ENCODE measurements at regions not wholly inside any gene's neighbourhood (a gene's known extent, or its start where the extent isn't known, plus 50 kb on each side); places are given as distances from the start of the nearest gene placed in this dataset.

DNA sequence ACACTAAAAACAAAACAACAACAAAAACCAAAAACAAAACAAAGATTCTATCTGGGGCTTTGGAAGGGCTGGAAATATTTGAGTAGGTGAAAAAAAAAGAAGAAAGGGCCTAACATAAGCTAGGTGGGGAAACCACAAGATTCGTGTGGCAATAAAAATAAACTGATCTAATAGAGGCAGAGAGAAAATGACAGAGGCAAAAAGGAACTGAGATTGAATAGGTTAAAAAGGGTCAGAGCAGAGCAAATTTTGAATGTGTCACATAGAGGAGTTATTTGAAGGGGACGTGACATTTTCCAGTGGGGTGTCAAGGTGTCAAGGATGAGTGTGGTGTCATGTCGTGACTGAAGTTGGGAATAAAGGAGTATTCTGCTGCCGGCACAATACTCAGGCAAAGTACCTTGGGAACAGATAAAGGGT, 65.2 kb upstream of the RALGPS2 start:
- peak overlapping the region; percentile 43 for H3K4me2 ChIP-seq (ENCODE audit: low read length)

DNA sequence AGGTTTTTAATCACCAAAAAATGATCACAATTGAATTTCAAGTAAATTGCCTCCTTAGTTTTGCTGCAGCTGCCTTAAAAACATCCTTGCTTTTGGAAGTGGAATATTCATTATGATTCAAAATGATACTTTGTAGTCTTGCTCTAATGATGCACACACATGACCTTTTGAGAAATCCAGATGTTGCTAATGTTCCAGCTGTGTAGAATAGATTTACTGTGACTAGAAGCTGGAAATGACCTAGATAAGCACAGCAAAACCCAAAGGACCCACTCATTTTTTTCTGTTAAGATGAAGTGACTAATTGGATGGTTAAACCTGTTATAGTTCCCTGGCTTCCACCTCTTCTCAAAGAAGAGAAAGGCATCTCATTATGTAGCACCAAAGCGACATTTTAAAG, 64.6 kb upstream of the RALGPS2 start:
- H3K4me2 ChIP-seq (ENCODE audit: low read length): peak overlapping the region; percentile 43

More for the DNA sequence above, 65.2 kb upstream of the RALGPS2 start:
- peak overlapping the region; percentile 76 for H3K27ac ChIP-seq (ENCODE audit: low read depth, low read length, poor library complexity, severe bottlenecking)
- peaks cover 57% of the 10 kb centered on the region for H3K4me1 ChIP-seq (ENCODE audit: insufficient read depth, low read length, severe bottlenecking)
- TF ChIP-seq, protein P1, sequence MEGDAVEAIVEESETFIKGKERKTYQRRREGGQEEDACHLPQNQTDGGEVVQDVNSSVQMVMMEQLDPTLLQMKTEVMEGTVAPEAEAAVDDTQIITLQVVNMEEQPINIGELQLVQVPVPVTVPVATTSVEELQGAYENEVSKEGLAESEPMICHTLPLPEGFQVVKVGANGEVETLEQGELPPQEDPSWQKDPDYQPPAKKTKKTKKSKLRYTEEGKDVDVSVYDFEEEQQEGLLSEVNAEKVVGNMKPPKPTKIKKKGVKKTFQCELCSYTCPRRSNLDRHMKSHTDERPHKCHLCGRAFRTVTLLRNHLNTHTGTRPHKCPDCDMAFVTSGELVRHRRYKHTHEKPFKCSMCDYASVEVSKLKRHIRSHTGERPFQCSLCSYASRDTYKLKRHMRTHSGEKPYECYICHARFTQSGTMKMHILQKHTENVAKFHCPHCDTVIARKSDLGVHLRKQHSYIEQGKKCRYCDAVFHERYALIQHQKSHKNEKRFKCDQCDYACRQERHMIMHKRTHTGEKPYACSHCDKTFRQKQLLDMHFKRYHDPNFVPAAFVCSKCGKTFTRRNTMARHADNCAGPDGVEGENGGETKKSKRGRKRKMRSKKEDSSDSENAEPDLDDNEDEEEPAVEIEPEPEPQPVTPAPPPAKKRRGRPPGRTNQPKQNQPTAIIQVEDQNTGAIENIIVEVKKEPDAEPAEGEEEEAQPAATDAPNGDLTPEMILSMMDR (IDR thresholded peaks at IDR 0.05; ENCODE audit: low read length): no peak
- TF ChIP-seq EZH2 (IDR thresholded peaks at IDR 0.05; ENCODE audit: borderline replicate concordance, low read length): no peak
- no peaks in the 10 kb centered on the region for H3K9me2 ChIP-seq (ENCODE audit: low read depth, low read length)
- H3K79me2 ChIP-seq (ENCODE audit: insufficient read depth, low read length): no peaks in the 10 kb centered on the region
- H3K9me3 ChIP-seq (ENCODE audit: low read length): no peaks in the 10 kb centered on the region
- H2AFZ ChIP-seq (ENCODE audit: low read length): no peak overlapping the region
- no peak overlapping the region for H3K4me3 ChIP-seq (ENCODE audit: low read depth, low read length, poor library complexity, severe bottlenecking)
- no peaks in the 10 kb centered on the region for H4K20me1 ChIP-seq (ENCODE audit: insufficient read depth, low read length)
- no peaks in the 10 kb centered on the region for H3K27me3 ChIP-seq (ENCODE audit: insufficient read depth, low read length)
- H3F3A ChIP-seq (ENCODE audit: insufficient read depth, low read length): no peaks in the 10 kb centered on the region
- peak overlapping the region; percentile 41; the same call in 1 of the 2 replicates for H3K9ac ChIP-seq (ENCODE audit: low read length)
- no peaks in the 10 kb centered on the region for H3K36me3 ChIP-seq (ENCODE audit: insufficient read depth, low read length)

DNA sequence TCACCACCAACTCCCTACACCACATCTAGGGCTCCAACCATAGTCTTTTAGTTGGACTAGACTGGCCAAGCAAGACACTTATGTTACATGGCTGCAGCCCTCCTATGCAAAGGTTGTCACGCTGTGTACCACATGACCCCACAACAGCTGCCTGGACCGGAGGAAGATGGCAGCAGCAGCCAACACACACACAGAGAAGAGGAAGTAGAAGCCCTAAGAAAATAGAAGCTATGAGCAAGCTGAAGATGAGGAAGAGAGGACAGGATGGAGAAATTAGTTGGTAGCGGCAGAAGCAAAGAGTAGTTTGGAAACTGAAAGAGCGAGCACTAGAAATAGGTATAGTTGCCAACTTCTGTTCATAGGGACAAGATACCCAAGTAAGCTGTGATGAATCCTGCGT, 60.8 kb upstream of the RALGPS2 start:
- Histone ChIP-seq H3K27ac (ENCODE audit: low read depth, low read length, poor library complexity, severe bottlenecking) (peak overlapping the region; percentile 86), H4K20me1 (ENCODE audit: insufficient read depth, low read length) (no peaks in the 10 kb centered on the region), H3K4me3 (ENCODE audit: low read depth, low read length, poor library complexity, severe bottlenecking) (peak overlapping the region; percentile 1), H3K79me2 (ENCODE audit: insufficient read depth, low read length) (peaks cover 28% of the 10 kb centered on the region), H3K9ac (ENCODE audit: low read length) (peak overlapping the region; percentile 39), H3K4me2 (ENCODE audit: low read length) (peak overlapping the region; percentile 29), H3K9me2 (ENCODE audit: low read depth, low read length) (no peaks in the 10 kb centered on the region), H3F3A (ENCODE audit: insufficient read depth, low read length) (no peaks in the 10 kb centered on the region), H3K4me1 (ENCODE audit: insufficient read depth, low read length, severe bottlenecking) (peaks cover 71% of the 10 kb centered on the region), H3K9me3 (ENCODE audit: low read length) (no peaks in the 10 kb centered on the region), H3K36me3 (ENCODE audit: insufficient read depth, low read length) (peaks cover 22% of the 10 kb centered on the region), H2AFZ (ENCODE audit: low read length) (no peak overlapping the region), H3K27me3 (ENCODE audit: insufficient read depth, low read length) (no peaks in the 10 kb centered on the region)
- TF ChIP-seq EZH2 (IDR thresholded peaks at IDR 0.05; ENCODE audit: borderline replicate concordance, low read length): no peak
- TF ChIP-seq, protein P1 (IDR thresholded peaks at IDR 0.05; ENCODE audit: low read length): no peak

More for the DNA sequence above, 64.6 kb upstream of the RALGPS2 start:
- Histone ChIP-seq H2AFZ (ENCODE audit: low read length) (no peak overlapping the region), H3K4me1 (ENCODE audit: insufficient read depth, low read length, severe bottlenecking) (peaks cover 63% of the 10 kb centered on the region), H3K79me2 (ENCODE audit: insufficient read depth, low read length) (no peaks in the 10 kb centered on the region), H3K9me3 (ENCODE audit: low read length) (no peaks in the 10 kb centered on the region), H3K27me3 (ENCODE audit: insufficient read depth, low read length) (no peaks in the 10 kb centered on the region), H3K27ac (ENCODE audit: low read depth, low read length, poor library complexity, severe bottlenecking) (peak overlapping the region; percentile 76), H3K9ac (ENCODE audit: low read length) (peak overlapping the region; percentile 41; the same call in 1 of the 2 replicates), H3K36me3 (ENCODE audit: insufficient read depth, low read length) (no peaks in the 10 kb centered on the region), H4K20me1 (ENCODE audit: insufficient read depth, low read length) (no peaks in the 10 kb centered on the region), H3K9me2 (ENCODE audit: low read depth, low read length) (no peaks in the 10 kb centered on the region), H3F3A (ENCODE audit: insufficient read depth, low read length) (no peaks in the 10 kb centered on the region), H3K4me3 (ENCODE audit: low read depth, low read length, poor library complexity, severe bottlenecking) (no peak overlapping the region)
- TF ChIP-seq, protein P1 (IDR thresholded peaks at IDR 0.05; ENCODE audit: low read length): no peak
- no peak for TF ChIP-seq EZH2 (IDR thresholded peaks at IDR 0.05; ENCODE audit: borderline replicate concordance, low read length)
